Brain microvascular endothelial cell (primary cell): ENCODE measurements at regions not wholly inside any gene's neighbourhood (a gene's known extent, or its start where the extent isn't known, plus 50 kb on each side); places are given as distances from the start of the nearest gene placed in this dataset.

Experiments
- DNase-seq: peaks from one replicate; pipeline ENCODE4 v3.0.0-alpha.2; 2020
- H3K27ac ChIP-seq: fragments of 250-450 bp; sonication (Bioruptor Pico); 2 replicates; pipeline ENCODE4 v1.5.1; 2020; ENCODE audit warnings: mild to moderate bottlenecking, moderate library complexity
- H3K27me3 ChIP-seq: fragments of 250-450 bp; sonication (Bioruptor Pico); replicated peaks from 2 replicates; pipeline ENCODE4 v1.5.1; 2020; ENCODE audit warnings: mild to moderate bottlenecking
- H3K36me3 ChIP-seq: fragments of 250-450 bp; sonication (Bioruptor Pico); replicated peaks from 2 replicates; pipeline ENCODE4 v1.5.1; 2020; ENCODE audit warnings: mild to moderate bottlenecking
- H3K4me3 ChIP-seq: 2 replicates; pipeline ENCODE4 v1.5.1; 2011; ENCODE audit warnings: low read depth, mild to moderate bottlenecking, control low read depth, low read length, moderate library complexity
- CTCF ChIP-seq: IDR thresholded peaks from 2 replicates; pipeline ENCODE4 v1.5.1; 2011; ENCODE audit warnings: low read depth, mild to moderate bottlenecking, moderate library complexity, low read length, control low read depth, inconsistent platforms; ENCODE audit errors: missing control alignments
- in situ Hi-C: cut with HindIII; loops from 2 replicates; pipeline ENCODE4 v1.10.0; 2017; ENCODE audit warnings: low sequenced_read_pairs, low pct_ligation_motif_present

GRCh38 chr2:150699218-150699617 is 211.8 kb upstream of the RND3 start:
- no peaks in the 10 kb centered on the region for H3K36me3 ChIP-seq
- no peak overlapping the region for H3K4me3 ChIP-seq
- no peak overlapping the region for H3K27ac ChIP-seq
- DNase-seq, result no peak
- H3K27me3 ChIP-seq, result no peaks in the 10 kb centered on the region
- TF ChIP-seq CTCF, result no peak
- in situ Hi-C loops, result no loop called here

GRCh38 chr2:150698016-150698661 is 210.7 kb upstream of the RND3 start:
- no peak for DNase-seq
- in situ Hi-C loops, result no loop called here
- no peak overlapping the region for H3K27ac ChIP-seq

DNA sequence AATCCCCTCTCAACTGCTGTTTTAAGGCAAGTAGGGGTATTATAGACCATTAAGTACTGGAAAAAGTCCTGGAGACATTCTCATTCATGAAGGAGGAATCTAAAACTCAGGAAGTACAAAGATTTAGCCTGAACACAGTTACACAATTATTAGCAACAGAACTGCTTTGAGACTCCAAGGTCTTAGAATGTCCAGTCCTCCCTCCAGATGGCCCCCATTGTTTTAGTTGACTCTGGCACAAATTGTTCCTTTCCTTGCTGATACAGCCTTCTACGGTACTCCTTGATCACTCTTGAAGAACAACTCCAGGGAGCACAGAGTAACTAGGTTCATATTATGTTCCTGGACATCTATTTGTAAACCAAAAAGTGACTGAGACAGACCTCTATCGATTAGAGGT is 210.1 kb upstream of the RND3 start:
- TF ChIP-seq CTCF, result no peak
- in situ Hi-C loops, result no loop called here
- Histone ChIP-seq H3K4me3 (no peak overlapping the region), H3K36me3 (no peaks in the 10 kb centered on the region), H3K27ac (no peak overlapping the region), H3K27me3 (no peaks in the 10 kb centered on the region)
- no peak for DNase-seq

More at GRCh38 chr2:150698016-150698661, 210.7 kb upstream of the RND3 start:
- no peak overlapping the region for H3K4me3 ChIP-seq
- TF ChIP-seq CTCF, result no peak
- no peaks in the 10 kb centered on the region for H3K36me3 ChIP-seq
- H3K27me3 ChIP-seq, result no peaks in the 10 kb centered on the region

GRCh38 chr2:150695451-150696135 is 208.1 kb upstream of the RND3 start:
- H3K4me3 ChIP-seq, result no peak overlapping the region
- in situ Hi-C loops, result no loop called here
- no peak for DNase-seq
- no peak overlapping the region for H3K27ac ChIP-seq
- no peak for TF ChIP-seq CTCF
- H3K27me3 ChIP-seq, result no peaks in the 10 kb centered on the region
- H3K36me3 ChIP-seq, result no peaks in the 10 kb centered on the region

DNA sequence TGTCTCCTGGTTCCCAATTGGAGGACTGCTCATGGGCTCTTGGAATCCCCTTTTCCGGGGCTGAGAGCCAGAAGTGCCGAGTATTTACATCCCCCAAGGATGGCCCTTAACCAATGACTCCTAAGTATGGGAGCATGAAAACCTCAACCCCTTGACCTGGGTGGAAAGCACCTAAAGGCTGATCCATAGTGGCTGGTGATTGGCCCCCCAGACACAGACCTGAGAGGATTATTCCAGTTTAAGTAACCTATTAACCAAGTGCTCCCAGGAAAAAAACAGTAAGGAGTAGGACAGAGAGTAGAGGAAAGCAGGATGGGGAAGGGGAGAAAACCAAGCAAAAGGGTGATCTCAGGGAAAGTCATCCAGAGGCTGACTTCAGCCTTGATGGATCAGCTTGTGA is 206.1 kb upstream of the RND3 start:
- Histone ChIP-seq H3K4me3 (no peak overlapping the region), H3K27ac (no peak overlapping the region), H3K36me3 (no peaks in the 10 kb centered on the region), H3K27me3 (no peaks in the 10 kb centered on the region)
- DNase-seq, result no peak
- TF ChIP-seq CTCF, result no peak
- in situ Hi-C loops, result no loop called here

DNA sequence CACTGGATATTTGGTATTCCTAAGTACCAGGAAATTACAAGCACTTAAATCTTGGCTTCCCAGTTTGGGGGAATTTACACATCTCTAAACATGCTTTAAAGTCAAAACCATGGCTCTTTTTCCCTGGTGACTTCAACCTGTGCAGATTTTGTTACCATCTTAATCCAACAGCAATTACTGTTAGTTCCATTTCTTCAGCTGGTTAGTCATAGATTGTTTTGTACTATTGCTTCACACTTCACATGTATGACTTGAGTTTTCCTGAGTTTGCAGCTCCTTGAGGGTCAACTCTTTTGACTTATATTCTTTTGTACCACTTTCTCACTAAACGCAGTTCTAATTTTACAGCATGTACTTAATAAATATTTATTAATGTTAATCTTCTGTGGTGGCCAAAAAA is 203.4 kb upstream of the RND3 start:
- in situ Hi-C loops, result no loop called here
- no peak for TF ChIP-seq CTCF
- Histone ChIP-seq H3K27ac (no peak overlapping the region), H3K36me3 (no peaks in the 10 kb centered on the region), H3K4me3 (no peak overlapping the region), H3K27me3 (no peaks in the 10 kb centered on the region)
- no peak for DNase-seq
